Ammon's horn (tissue), 1 donor: ENCODE measurements at regions not wholly inside any gene's neighbourhood (a gene's known extent, or its start where the extent isn't known, plus 50 kb on each side); places are given as distances from the start of the nearest gene placed in this dataset.
A peak's percentile ranks its signal among the peaks of the same experiment; 100 is the strongest.

Experiments
- DNase-seq: peaks from one replicate; pipeline ENCODE4 v3.0.0-alpha.2; 2016; ENCODE audit warnings: low spot score

DNA sequence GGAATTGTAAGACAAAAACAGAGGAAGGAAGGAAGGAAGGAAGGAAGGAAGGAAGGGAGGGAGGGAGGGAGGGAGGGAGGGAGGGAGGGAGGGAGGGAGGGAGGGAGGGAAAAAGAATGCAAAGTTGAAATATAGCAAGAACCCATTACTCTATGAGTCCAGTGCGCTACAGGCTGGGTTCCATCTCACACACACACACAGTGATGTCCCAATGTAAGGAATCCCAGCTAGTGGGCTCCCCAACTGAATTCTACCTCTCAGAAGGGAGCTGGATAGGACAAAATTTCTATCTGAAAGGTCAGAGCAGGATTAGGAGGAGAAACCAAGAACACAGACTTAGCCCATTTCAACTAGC is 173.4 kb downstream of the DAD1 start:
- no peak for DNase-seq

DNA sequence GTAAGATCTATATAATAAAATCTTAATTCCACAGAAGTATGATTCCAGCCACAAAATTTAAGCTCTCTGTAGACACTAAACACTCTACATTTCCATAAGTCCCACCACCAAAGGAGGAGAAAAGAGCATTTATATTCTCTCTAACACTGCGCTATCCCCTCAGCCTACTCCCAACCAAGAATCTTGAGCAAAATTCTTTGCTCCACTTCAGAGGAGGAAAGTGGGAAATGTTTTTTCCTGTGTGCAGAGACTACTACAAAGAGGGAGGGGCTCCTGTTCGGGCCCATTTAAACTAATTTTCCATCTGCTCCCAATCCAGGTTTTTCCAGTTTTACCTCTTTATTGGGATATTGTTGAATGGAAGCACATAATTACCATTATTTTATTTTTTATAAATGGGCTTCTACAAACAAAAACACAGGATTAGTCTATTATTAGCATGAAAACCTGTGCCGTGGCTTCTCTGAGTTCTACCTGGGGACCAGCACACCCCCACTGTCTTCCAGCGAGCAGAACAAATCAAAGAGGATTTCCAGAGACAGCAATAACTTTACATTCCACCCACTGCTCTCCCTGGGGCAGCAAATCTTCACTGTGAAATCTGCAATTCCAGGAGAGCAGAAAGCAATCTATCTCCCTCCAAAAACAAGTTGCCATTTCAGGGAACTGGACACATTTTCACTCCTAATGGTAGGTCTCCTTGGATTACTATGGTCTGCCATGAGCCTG is 174.0 kb downstream of the DAD1 start:
- no peak for DNase-seq

DNA sequence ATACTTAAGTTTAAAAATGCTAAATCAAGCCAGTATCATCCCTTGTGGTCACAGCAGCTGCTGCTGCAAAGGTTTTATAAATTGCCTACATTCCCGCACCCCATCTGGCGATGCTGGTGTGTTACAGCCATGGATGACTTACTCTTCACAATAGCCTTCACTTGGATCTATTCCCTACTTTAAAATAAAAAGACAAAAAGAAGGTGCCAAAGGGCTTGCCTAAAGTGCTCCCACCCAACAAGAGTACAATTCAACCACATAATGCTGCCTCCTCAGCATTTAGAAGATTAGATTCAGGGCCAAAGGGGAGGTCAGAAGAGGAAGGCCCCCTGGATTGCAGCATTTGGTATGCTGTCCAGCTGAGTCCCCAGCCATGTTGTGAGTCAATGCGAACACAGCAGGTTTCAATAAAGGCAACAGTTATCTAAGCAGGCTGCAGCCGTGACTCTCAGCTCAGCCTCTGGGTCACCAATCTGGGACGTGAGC is 176.1 kb downstream of the DAD1 start:
- no peak for DNase-seq

GRCh38 chr14:22411398-22412055 is 177.5 kb downstream of the DAD1 start:
- DNase-seq = no peak

- DNase-seq = no peak
Measured at GRCh38 chr14:22410497-22410896, 178.5 kb downstream of the DAD1 start.

DNA sequence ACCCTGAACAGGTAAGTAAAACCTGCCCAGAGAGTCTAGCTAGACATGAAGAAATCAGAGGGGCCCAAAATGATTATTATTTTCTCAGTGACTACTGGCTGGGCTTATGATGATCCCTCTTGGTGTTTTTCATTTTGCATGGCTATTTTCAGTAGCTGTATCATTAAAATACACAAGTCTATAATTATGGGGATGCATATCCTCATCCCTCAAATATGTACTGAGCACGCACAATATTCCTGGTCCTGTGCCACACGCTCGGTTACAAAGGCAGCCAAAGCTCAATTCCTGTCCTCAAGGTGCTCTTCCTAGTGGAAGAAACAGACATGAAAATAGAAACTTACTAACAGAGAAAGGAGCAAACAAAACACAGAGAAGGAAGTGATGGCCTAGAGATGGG is 180.0 kb downstream of the DAD1 start:
- no peak for DNase-seq

DNA sequence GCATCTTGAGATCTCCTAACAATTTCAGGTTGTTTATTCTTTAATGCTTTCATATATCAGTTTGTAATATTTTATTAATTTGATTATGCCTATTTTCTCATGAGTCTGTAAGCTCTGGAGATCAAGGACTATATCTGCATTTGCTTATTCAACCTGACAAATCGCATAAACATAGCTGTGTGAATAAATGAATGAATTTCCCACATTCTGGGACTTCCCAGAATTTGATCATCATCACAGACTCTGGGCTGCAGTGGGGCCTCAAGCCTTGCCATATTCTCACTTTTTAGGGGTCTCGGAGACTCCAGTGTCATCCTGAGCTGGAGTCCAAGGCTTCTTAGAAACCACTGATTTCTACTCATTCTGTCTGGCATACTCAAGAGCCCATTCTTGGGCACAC is 180.5 kb downstream of the DAD1 start:
- DNase-seq = no peak

DNA sequence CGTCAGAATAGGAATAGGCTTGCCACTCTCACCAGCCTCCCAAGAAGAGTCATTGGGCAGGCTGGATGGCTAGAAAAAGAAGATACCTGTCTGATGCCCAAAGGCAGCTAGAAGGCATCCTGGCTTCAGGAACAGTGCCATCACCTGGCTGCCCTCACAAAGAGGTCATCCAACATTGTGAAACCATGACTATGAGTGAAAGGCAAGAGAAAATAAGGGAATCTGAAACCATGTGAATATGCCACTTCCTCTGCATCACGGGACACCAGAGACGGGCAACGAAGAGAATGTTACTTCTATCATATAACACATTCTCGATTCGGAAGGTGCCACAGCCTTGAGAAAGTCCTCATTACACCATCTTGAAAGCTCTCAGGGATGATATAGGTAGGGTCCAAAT is 182.0 kb downstream of the DAD1 start:
- no peak for DNase-seq

GRCh38 chr14:22405201-22405600 is 183.8 kb downstream of the DAD1 start:
- DNase-seq = no peak

- no peak for DNase-seq
Measured at GRCh38 chr14:22403296-22403695, 185.7 kb downstream of the DAD1 start.

DNA sequence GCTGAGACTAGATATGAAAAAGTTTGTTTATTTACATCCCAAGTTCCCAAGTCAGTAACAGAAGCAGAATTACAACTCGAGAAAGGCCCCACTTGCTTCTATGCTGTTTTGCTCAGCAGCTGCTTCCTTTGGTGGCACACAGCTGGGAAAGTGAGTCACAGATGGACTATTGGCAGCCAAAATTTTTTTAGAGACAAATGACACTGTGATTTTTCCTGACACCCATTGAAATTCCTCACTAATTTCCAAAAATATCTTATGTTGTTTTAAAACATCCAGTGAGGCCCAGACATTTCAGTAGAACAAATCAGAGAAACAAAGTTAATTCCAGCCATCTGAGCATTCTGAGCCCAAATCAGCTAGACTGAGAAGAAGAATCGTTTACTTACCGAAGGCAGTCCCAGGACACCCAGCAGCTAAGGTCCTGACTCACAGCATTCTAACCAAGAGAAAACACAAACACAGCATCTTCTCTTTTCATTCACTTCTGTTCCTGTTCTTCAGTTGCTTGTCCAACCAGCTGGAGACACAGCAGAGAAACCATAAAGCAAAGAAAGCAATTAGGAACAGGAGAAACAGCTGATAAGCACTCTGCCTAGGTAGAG is 188.3 kb downstream of the DAD1 start:
- no peak for DNase-seq

- DNase-seq = no peak
Measured at GRCh38 chr14:22399776-22400175, 189.2 kb downstream of the DAD1 start.

GRCh38 chr14:22397221-22397737 is 191.7 kb downstream of the DAD1 start:
- DNase-seq = no peak

- no peak for DNase-seq
Measured at GRCh38 chr14:22395803-22396202, 193.2 kb downstream of the DAD1 start.

DNA sequence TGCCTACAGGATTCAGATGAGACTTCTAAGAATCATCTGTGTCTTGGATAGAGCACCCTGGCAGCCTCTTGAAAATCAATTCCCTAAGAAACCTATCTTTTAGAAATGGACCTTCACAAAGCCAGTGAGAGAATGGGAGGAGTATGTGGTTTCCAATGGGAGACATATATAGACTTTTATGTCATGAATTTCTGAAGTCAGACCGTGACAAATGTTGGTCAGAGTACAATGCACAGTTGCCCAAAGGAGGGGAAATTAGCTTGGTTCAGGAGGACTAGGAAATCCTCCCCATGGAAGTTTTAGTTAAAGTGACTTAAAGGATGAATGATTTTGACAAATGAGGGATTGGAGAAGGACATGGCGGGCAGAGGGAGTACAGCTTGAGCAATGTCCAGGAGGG is 194.4 kb downstream of the DAD1 start:
- DNase-seq = no peak

GRCh38 chr14:22393796-22394195 is 195.2 kb downstream of the DAD1 start:
- no peak for DNase-seq

GRCh38 chr14:22391908-22392565 is 197.0 kb downstream of the DAD1 start:
- peak; percentile 85 for DNase-seq

DNA sequence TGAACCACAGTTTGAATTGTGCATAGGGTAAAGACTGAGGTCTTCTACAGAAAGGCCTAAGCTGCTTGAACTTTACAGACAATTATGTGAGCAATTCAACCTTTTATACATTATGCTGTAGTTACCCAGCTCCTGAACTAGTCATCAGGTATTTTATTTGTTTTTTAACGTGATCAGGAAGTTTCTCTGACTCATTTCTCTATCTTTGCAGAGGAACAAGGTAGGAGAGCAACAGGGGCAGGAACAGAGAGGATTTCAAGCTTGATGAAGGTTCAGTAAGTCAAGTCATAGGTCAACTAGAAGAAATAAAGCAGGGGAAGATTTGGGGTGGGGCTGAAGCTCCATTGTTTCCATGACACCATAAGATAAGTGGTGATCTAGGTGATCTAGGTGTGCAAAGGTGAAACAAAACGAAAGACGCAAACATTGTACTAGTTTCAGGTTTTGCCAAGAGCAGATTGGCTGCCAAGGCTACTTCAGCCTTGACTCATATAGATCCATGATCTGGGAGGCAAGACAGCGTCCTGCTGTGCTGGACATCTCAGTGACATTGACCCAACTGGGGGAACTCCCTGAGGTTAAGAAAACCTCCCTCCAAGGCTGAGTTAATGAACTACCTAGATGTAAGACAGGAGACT is 198.1 kb downstream of the DAD1 start:
- DNase-seq = no peak

DNA sequence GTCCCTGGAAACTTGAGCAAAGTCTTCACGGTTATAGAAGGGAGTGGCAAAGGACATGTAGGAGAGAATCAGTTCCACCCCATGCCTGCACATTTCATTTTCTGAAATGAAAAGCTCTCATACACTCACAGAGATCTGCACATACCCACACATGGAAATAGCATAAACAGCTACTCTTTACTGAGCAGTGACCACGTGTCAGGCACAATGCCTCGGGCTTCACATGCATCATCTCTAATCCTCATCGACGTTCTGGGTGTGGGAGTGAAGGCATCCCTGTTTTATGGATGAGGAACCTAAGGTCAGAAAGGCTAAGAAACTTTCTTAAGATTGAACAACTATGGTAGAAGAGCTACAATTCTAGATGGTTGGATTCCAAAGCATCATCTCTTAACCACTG is 198.8 kb downstream of the DAD1 start:
- no peak for DNase-seq

- DNase-seq = no peak
Measured at GRCh38 chr14:22388669-22389595, 200.1 kb downstream of the DAD1 start.

GRCh38 chr14:22387776-22388241 is 201.2 kb downstream of the DAD1 start:
- no peak for DNase-seq
